HEK293 (cell line): ENCODE measurements at regions not wholly inside any gene's neighbourhood (a gene's known extent, or its start where the extent isn't known, plus 50 kb on each side); places are given as distances from the start of the nearest gene placed in this dataset.

Source experiments
- ZBTB7A ChIP-seq: fragments of 450-650 bp; formaldehyde crosslinking; IDR thresholded peaks from 2 replicates; pipeline ENCODE4 v1.5.1; 2016; ENCODE audit warnings: low read depth, missing biosample characterization, missing genetic modification characterization
- ZNF707 ChIP-seq: fragments of 450-650 bp; formaldehyde crosslinking; IDR thresholded peaks from 2 replicates; pipeline ENCODE4 v1.5.1; 2016; ENCODE audit warnings: missing biosample characterization, missing genetic modification characterization
- TF ChIP-seq, protein P1 (sequence below): fragments of 450-650 bp; formaldehyde crosslinking; IDR thresholded peaks from 2 replicates; pipeline ENCODE4 v1.5.1; 2016; ENCODE audit warnings: missing biosample characterization, missing genetic modification characterization
- TF ChIP-seq, protein P2 (sequence below): fragments of 450-650 bp; formaldehyde crosslinking; IDR thresholded peaks from 2 replicates; pipeline ENCODE4 v1.5.1; 2016; ENCODE audit warnings: missing biosample characterization, missing genetic modification characterization, low read depth
- TF ChIP-seq, protein P3 (sequence below): fragments of 450-650 bp; formaldehyde crosslinking; IDR thresholded peaks from 2 replicates; pipeline ENCODE4 v1.5.1; 2016; ENCODE audit warnings: missing biosample characterization, missing genetic modification characterization

DNA sequence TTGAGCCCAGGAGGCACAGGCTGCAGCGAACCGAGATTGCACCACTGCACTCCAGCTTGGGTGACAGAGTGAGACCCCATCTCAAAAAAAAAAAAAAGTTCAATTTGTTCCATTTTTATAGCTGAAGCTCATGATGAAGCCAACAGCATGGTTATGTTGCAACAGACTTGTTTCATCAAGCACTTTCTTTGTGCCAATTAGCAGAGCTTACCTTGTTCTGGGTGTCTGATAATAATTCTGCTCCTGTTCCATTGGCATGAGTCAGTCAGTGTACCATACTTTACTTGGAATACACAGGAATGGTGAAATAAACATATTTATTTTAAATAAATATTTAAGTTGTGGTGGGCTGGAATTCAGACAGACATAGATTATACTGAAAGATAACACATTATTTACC, 100.8 kb upstream of the DAAM1 start:
- TF ChIP-seq ZNF707 (tag by site-specific recombination) = no peak
- no peak for TF ChIP-seq ZBTB7A
- TF ChIP-seq, protein P1, sequence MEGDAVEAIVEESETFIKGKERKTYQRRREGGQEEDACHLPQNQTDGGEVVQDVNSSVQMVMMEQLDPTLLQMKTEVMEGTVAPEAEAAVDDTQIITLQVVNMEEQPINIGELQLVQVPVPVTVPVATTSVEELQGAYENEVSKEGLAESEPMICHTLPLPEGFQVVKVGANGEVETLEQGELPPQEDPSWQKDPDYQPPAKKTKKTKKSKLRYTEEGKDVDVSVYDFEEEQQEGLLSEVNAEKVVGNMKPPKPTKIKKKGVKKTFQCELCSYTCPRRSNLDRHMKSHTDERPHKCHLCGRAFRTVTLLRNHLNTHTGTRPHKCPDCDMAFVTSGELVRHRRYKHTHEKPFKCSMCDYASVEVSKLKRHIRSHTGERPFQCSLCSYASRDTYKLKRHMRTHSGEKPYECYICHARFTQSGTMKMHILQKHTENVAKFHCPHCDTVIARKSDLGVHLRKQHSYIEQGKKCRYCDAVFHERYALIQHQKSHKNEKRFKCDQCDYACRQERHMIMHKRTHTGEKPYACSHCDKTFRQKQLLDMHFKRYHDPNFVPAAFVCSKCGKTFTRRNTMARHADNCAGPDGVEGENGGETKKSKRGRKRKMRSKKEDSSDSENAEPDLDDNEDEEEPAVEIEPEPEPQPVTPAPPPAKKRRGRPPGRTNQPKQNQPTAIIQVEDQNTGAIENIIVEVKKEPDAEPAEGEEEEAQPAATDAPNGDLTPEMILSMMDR (tag by site-specific recombination) = no peak
- TF ChIP-seq, protein P2, sequence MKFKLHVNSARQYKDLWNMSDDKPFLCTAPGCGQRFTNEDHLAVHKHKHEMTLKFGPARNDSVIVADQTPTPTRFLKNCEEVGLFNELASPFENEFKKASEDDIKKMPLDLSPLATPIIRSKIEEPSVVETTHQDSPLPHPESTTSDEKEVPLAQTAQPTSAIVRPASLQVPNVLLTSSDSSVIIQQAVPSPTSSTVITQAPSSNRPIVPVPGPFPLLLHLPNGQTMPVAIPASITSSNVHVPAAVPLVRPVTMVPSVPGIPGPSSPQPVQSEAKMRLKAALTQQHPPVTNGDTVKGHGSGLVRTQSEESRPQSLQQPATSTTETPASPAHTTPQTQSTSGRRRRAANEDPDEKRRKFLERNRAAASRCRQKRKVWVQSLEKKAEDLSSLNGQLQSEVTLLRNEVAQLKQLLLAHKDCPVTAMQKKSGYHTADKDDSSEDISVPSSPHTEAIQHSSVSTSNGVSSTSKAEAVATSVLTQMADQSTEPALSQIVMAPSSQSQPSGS (tag by site-specific recombination) = no peak
- TF ChIP-seq, protein P3, sequence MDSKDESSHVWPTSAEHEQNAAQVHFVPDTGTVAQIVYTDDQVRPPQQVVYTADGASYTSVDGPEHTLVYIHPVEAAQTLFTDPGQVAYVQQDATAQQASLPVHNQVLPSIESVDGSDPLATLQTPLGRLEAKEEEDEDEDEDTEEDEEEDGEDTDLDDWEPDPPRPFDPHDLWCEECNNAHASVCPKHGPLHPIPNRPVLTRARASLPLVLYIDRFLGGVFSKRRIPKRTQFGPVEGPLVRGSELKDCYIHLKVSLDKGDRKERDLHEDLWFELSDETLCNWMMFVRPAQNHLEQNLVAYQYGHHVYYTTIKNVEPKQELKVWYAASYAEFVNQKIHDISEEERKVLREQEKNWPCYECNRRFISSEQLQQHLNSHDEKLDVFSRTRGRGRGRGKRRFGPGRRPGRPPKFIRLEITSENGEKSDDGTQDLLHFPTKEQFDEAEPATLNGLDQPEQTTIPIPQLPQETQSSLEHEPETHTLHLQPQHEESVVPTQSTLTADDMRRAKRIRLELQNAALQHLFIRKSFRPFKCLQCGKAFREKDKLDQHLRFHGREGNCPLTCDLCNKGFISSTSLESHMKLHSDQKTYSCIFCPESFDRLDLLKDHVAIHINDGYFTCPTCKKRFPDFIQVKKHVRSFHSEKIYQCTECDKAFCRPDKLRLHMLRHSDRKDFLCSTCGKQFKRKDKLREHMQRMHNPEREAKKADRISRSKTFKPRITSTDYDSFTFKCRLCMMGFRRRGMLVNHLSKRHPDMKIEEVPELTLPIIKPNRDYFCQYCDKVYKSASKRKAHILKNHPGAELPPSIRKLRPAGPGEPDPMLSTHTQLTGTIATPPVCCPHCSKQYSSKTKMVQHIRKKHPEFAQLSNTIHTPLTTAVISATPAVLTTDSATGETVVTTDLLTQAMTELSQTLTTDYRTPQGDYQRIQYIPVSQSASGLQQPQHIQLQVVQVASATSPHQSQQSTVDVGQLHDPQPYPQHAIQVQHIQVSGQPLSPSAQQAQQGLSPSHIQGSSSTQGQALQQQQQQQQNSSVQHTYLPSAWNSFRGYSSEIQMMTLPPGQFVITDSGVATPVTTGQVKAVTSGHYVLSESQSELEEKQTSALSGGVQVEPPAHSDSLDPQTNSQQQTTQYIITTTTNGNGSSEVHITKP = no peak
